Epidermal melanocyte (primary cell): ENCODE measurements at regions not wholly inside any gene's neighbourhood (a gene's known extent, or its start where the extent isn't known, plus 50 kb on each side); places are given as distances from the start of the nearest gene placed in this dataset.
"Not testable (repeated sequence)": the region's sequence is repeated elsewhere in the genome, so short reads cannot be mapped to it uniquely, and the experiment has no call there.

Experiments used
- DNase-seq: peaks from one replicate; pipeline ENCODE4 v3.0.0; 2011; ENCODE audit warnings: low spot score; ENCODE audit not compliant: insufficient read length

- no peak for DNase-seq
These were observed 196.7 kb upstream of the CDH4 start for GRCh38 chr20:61055180-61056010.

- DNase-seq = no peak
These were observed 195.9 kb upstream of the CDH4 start for GRCh38 chr20:61056116-61056515.

GRCh38 chr20:61056627-61057442 lies 195.2 kb upstream of the CDH4 start:
- no peak for DNase-seq

- no peak for DNase-seq
These were observed 194.5 kb upstream of the CDH4 start for GRCh38 chr20:61057443-61058121.

- DNase-seq = no peak
These were observed 190.1 kb upstream of the CDH4 start for GRCh38 chr20:61061981-61062380.

- no peak for DNase-seq
These were observed 186.2 kb upstream of the CDH4 start for GRCh38 chr20:61065853-61066252.

GRCh38 chr20:61066526-61066925 lies 185.5 kb upstream of the CDH4 start:
- no peak for DNase-seq

- no peak for DNase-seq
These were observed 184.8 kb upstream of the CDH4 start for GRCh38 chr20:61067221-61067620.

GRCh38 chr20:61072398-61072797 lies 179.7 kb upstream of the CDH4 start:
- no peak for DNase-seq

- no peak for DNase-seq
These were observed 178.7 kb upstream of the CDH4 start for GRCh38 chr20:61073376-61073775.

- no peak for DNase-seq
These were observed 169.3 kb upstream of the CDH4 start for GRCh38 chr20:61082720-61083119.

- DNase-seq = no peak
These were observed 168.6 kb upstream of the CDH4 start for GRCh38 chr20:61083431-61083830.

GRCh38 chr20:61086031-61086430 lies 166.0 kb upstream of the CDH4 start:
- DNase-seq = no peak

GRCh38 chr20:61090541-61090940 lies 161.5 kb upstream of the CDH4 start:
- no peak for DNase-seq

- no peak for DNase-seq
These were observed 159.8 kb upstream of the CDH4 start for GRCh38 chr20:61092251-61092650.

GRCh38 chr20:61094581-61094980 lies 157.5 kb upstream of the CDH4 start:
- no peak for DNase-seq

GRCh38 chr20:61096463-61096862 lies 155.6 kb upstream of the CDH4 start:
- no peak for DNase-seq

- DNase-seq = no peak
These were observed 152.3 kb upstream of the CDH4 start for GRCh38 chr20:61099806-61100205.

- DNase-seq = no peak
These were observed 151.6 kb upstream of the CDH4 start for GRCh38 chr20:61100489-61100888.

- DNase-seq = not testable (repeated sequence)
These were observed 150.7 kb upstream of the CDH4 start for GRCh38 chr20:61101321-61101720.

- no peak for DNase-seq
These were observed 147.8 kb upstream of the CDH4 start for GRCh38 chr20:61104232-61104631.

- no peak for DNase-seq
These were observed 146.7 kb upstream of the CDH4 start for GRCh38 chr20:61105395-61105794.
